ENCODE measurements at regions not wholly inside any gene's neighbourhood (a gene's known extent, or its start where the extent isn't known, plus 50 kb on each side); places are given as distances from the start of the nearest gene placed in this dataset.

GRCh38 chr11:71188073-71188472 is 64.3 kb downstream of the SHANK2 start:
- no peaks in the 10 kb centered on the region for H3K27me3 ChIP-seq (ENCODE audit: control insufficient read depth, insufficient read depth, low read length)
- no peaks in the 10 kb centered on the region for H3K36me3 ChIP-seq (ENCODE audit: control insufficient read depth, insufficient read depth, low read length)
- Mint-ChIP-seq H3K4me3 (no peak overlapping the region), H3K4me1 (no peaks in the 10 kb centered on the region), H3K36me3 (no peaks in the 10 kb centered on the region), H3K27me3 (ENCODE audit: low read depth in 2 of 2) (no peaks in the 10 kb centered on the region), H3K9me3 (no peaks in the 10 kb centered on the region), H3K27ac (no peak overlapping the region)
- intact Hi-C loops (cut with micrococcal nuclease): no loop called here
- no peaks in the 10 kb centered on the region for H3K9me3 ChIP-seq (ENCODE audit: control insufficient read depth, insufficient read depth, low read length)
- no peak overlapping the region for H3K4me3 ChIP-seq (ENCODE audit: low read length)
- no peak overlapping the region for H3K27ac ChIP-seq (ENCODE audit: low read length)
- ATAC-seq (no peak), DNase-seq (no peak)
- 85% methylated on average over 8 of the region's 8 CpGs for WGBS (ENCODE audit: insufficient coverage)
- H3K4me1 ChIP-seq (ENCODE audit: control insufficient read depth, insufficient read depth, low read length): no peaks in the 10 kb centered on the region
- TF ChIP-seq CTCF (IDR thresholded peaks at IDR 0.05): no peak

GRCh38 chr11:71186806-71187205 is 65.6 kb downstream of the SHANK2 start:
- WGBS (ENCODE audit: insufficient coverage): 86% methylated on average over 8 of the region's 8 CpGs
- H3K27ac Mint-ChIP-seq: no peak overlapping the region

GRCh38 chr11:71185411-71185810 is 67.0 kb downstream of the SHANK2 start:
- H3K27ac Mint-ChIP-seq: no peak overlapping the region
- no peaks in the 10 kb centered on the region for H3K9me3 ChIP-seq (ENCODE audit: control insufficient read depth, insufficient read depth, low read length)
- H3K27me3 Mint-ChIP-seq (ENCODE audit: low read depth in 2 of 2): no peaks in the 10 kb centered on the region
- H3K36me3 Mint-ChIP-seq: no peaks in the 10 kb centered on the region
- H3K4me1 Mint-ChIP-seq: no peaks in the 10 kb centered on the region
- WGBS (ENCODE audit: insufficient coverage): 57% methylated on average over 3 of the region's 3 CpGs
- no peak overlapping the region for H3K27ac ChIP-seq (ENCODE audit: low read length)
- H3K4me3 ChIP-seq (ENCODE audit: low read length): no peak overlapping the region
- intact Hi-C loops (cut with micrococcal nuclease): no loop called here
- DNase-seq (no peak), ATAC-seq (no peak)
- H3K36me3 ChIP-seq (ENCODE audit: control insufficient read depth, insufficient read depth, low read length): no peaks in the 10 kb centered on the region
- no peaks in the 10 kb centered on the region for H3K27me3 ChIP-seq (ENCODE audit: control insufficient read depth, insufficient read depth, low read length)
- H3K4me1 ChIP-seq (ENCODE audit: control insufficient read depth, insufficient read depth, low read length): no peaks in the 10 kb centered on the region
- no peak for TF ChIP-seq CTCF (IDR thresholded peaks at IDR 0.05)
- H3K9me3 Mint-ChIP-seq: no peaks in the 10 kb centered on the region
- no peak overlapping the region for H3K4me3 Mint-ChIP-seq

More at GRCh38 chr11:71186806-71187205, 65.6 kb downstream of the SHANK2 start:
- no peak overlapping the region for H3K27ac ChIP-seq (ENCODE audit: low read length)
- H3K4me3 ChIP-seq (ENCODE audit: low read length): no peak overlapping the region
- H3K4me1 Mint-ChIP-seq: no peaks in the 10 kb centered on the region
- no peak for DNase-seq
- no peak for ATAC-seq
- intact Hi-C loops (cut with micrococcal nuclease): no loop called here
- no peaks in the 10 kb centered on the region for H3K27me3 ChIP-seq (ENCODE audit: control insufficient read depth, insufficient read depth, low read length)
- H3K36me3 ChIP-seq (ENCODE audit: control insufficient read depth, insufficient read depth, low read length): no peaks in the 10 kb centered on the region
- H3K4me3 Mint-ChIP-seq: no peak overlapping the region
- no peak for TF ChIP-seq CTCF (IDR thresholded peaks at IDR 0.05)
- no peaks in the 10 kb centered on the region for H3K9me3 ChIP-seq (ENCODE audit: control insufficient read depth, insufficient read depth, low read length)
- H3K9me3 Mint-ChIP-seq: no peaks in the 10 kb centered on the region
- H3K4me1 ChIP-seq (ENCODE audit: control insufficient read depth, insufficient read depth, low read length): no peaks in the 10 kb centered on the region
- no peaks in the 10 kb centered on the region for H3K36me3 Mint-ChIP-seq
- H3K27me3 Mint-ChIP-seq (ENCODE audit: low read depth in 2 of 2): no peaks in the 10 kb centered on the region

GRCh38 chr11:71184421-71185210 is 67.8 kb downstream of the SHANK2 start:
- WGBS (ENCODE audit: insufficient coverage): 87% methylated on average over 12 of the region's 12 CpGs
- Mint-ChIP-seq H3K4me1 (no peaks in the 10 kb centered on the region), H3K36me3 (no peaks in the 10 kb centered on the region), H3K27ac (no peak overlapping the region), H3K4me3 (no peak overlapping the region), H3K9me3 (no peaks in the 10 kb centered on the region), H3K27me3 (ENCODE audit: low read depth in 2 of 2) (peaks cover 0 to 4% of the 10 kb centered on the region in 2 donors)
- intact Hi-C loops (cut with micrococcal nuclease): no loop called here
- no peak for TF ChIP-seq CTCF (IDR thresholded peaks at IDR 0.05)
- H3K4me1 ChIP-seq (ENCODE audit: control insufficient read depth, insufficient read depth, low read length): no peaks in the 10 kb centered on the region
- no peaks in the 10 kb centered on the region for H3K27me3 ChIP-seq (ENCODE audit: control insufficient read depth, insufficient read depth, low read length)
- H3K36me3 ChIP-seq (ENCODE audit: control insufficient read depth, insufficient read depth, low read length): no peaks in the 10 kb centered on the region
- no peak for ATAC-seq
- H3K27ac ChIP-seq (ENCODE audit: low read length): no peak overlapping the region
- no peak for DNase-seq
- H3K9me3 ChIP-seq (ENCODE audit: control insufficient read depth, insufficient read depth, low read length): no peaks in the 10 kb centered on the region
- H3K4me3 ChIP-seq (ENCODE audit: low read length): no peak overlapping the region

Measured in natural killer cell (primary cell).